ENCODE measurements at regions not wholly inside any gene's neighbourhood (a gene's known extent, or its start where the extent isn't known, plus 50 kb on each side); places are given as distances from the start of the nearest gene placed in this dataset.
"Not testable (repeated sequence)": the region's sequence is repeated elsewhere in the genome, so short reads cannot be mapped to it uniquely, and the experiment has no call there.

GRCh38 chr1:219075121-219075879 is 98.4 kb upstream of the LYPLAL1 start:
- DNase-seq (ENCODE audit: low spot score) (no peak), FAIRE-seq (no peak)

DNA sequence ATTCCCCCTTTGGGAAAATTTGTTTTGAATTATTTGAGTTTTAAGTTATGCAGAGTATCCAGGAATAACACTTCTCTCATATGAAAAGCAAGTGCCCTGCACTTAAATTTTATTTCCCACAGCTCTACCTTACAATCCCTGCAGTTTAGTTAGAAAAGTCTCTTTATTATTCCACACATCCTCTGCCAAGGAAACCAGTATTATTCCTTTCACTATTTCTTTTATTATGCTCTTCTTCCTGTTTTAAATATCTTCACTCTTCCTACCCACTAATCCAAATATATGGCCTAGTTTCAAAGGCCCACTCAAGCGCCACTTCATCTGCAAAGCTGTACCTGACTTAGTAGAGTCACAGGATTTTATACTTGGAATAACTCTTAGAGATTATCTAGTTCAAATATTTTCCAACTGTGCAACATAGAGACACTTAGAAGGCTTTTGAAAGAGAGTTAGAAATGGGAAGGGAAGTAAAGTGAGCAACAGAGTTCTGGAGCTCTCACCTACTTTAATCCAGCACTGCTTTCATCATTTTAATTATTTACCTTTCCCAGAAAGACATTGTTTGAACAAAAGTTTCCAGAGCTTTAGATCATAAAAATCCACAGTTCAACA is 97.2 kb upstream of the LYPLAL1 start:
- no peak for FAIRE-seq
- DNase-seq (ENCODE audit: low spot score), result no peak

- FAIRE-seq, result not testable (repeated sequence)
These were observed 95.9 kb upstream of the LYPLAL1 start for GRCh38 chr1:219077767-219078166.

GRCh38 chr1:219081943-219082925 is 91.4 kb upstream of the LYPLAL1 start:
- no peak for DNase-seq (ENCODE audit: low spot score)
- no peak for FAIRE-seq

More at GRCh38 chr1:219077767-219078166, 95.9 kb upstream of the LYPLAL1 start:
- DNase-seq (ENCODE audit: low spot score), result not testable (repeated sequence)

DNA sequence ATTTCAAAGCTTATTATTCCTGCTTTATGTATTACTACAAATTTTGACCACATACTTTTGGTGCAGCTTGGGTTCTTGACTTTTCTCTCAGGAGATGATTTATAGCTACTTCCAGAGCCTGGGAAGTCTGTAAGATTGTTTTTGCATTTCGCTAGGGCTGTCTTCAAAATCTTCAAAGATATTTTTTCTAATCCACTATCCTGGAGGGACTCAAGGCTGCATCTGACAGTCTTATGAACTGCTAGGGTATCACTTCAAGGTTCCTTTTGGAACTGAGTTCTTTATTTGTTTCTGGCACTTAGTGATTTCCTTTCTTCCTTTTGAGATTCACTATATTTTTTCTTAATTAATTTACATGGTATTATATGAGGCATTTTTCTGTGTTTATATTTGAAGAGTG is 90.0 kb upstream of the LYPLAL1 start:
- FAIRE-seq, result no peak
- DNase-seq (ENCODE audit: low spot score), result no peak

DNA sequence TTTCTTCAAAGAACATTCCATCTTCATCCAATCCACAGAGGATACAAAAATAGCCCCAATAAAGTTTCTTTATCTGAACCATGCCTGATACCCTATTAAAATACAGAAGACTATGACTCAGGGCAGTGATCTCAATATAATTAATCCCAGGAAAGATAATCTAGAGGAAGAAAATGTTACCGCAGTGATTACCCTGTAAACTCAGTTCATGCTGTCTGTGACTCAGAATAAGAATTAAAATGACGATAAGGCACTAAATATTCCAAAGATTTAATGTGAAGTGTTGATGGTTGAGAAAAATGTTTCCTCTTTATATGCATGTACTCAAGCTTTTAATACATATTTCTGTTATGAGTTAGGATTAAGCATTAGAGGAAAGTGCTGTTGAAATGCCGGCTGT is 88.6 kb upstream of the LYPLAL1 start:
- DNase-seq (ENCODE audit: low spot score) (no peak), FAIRE-seq (no peak)

DNA sequence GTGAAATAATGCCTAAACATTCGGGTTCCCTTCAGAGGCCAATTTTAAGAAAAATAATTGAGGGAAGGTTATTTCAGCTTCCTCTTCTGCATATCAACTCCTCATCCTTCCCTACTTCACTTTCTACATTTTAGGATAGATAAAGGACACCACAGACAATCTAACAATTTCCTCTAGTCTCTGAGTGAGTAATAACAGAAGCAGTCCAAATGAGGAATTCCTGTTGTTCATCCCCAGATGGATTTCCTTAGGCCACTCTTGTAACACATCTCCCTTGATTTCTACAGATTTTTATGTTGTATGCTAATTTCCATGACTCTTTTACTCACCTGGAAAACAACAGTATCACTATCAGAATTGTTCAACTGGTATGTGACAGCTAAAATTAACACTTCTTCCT is 87.7 kb upstream of the LYPLAL1 start:
- FAIRE-seq, result no peak
- DNase-seq (ENCODE audit: low spot score), result peak; percentile 15

GRCh38 chr1:219086956-219087469 is 86.7 kb upstream of the LYPLAL1 start:
- FAIRE-seq, result no peak
- DNase-seq (ENCODE audit: low spot score), result no peak

GRCh38 chr1:219088778-219089557 is 84.7 kb upstream of the LYPLAL1 start:
- DNase-seq (ENCODE audit: low spot score) (peak; percentile 95), FAIRE-seq (peak; percentile 88)

GRCh38 chr1:219090607-219091006 is 83.1 kb upstream of the LYPLAL1 start:
- DNase-seq (ENCODE audit: low spot score), result no peak
- FAIRE-seq, result no peak

DNA sequence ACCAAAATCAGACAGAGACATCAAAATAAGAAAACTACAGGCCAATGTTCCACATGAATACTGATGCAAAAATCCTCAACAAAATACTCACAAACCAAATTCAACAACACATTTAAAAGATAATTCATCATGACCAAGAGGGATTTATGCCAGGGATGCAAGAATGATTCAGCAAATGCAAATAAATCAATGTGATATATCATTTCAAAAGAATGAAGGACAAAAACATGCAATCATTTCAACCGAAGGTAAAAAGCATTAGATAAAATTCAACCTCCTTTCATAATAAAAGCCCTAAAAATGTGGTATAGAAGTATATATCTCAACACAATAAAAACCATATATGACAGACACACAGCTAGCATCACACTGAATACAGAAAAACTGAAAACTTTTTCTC is 81.5 kb upstream of the LYPLAL1 start:
- FAIRE-seq, result no peak
- peak; percentile 37 for DNase-seq (ENCODE audit: low spot score)

GRCh38 chr1:219099307-219099706 is 74.4 kb upstream of the LYPLAL1 start:
- no peak for DNase-seq (ENCODE audit: low spot score)
- FAIRE-seq, result no peak

- DNase-seq (ENCODE audit: low spot score) (no peak), FAIRE-seq (no peak)
These were observed 73.6 kb upstream of the LYPLAL1 start for GRCh38 chr1:219100059-219100458.

- peak; percentile 42 for FAIRE-seq
- DNase-seq (ENCODE audit: low spot score), result not testable (repeated sequence)
These were observed 71.2 kb upstream of the LYPLAL1 start for GRCh38 chr1:219102466-219102865.

DNA sequence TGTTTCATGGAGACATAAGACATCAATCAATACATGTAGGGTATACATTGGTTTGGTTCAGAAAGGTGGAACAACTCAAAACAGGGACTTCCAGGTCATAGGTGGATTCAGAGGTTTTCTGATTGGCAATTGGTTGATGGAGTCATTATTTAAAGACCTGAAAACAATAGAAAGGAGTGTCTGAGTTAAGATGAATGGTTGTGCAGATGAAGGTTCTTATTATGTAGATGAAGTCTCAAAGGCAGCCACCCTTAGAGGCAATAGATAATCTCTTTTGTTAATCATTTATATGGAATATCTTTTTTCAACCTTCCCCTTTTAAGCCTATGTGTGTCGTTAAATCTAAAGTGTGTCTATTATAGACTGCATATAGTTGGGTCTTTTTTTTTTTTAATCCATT is 67.8 kb upstream of the LYPLAL1 start:
- DNase-seq (ENCODE audit: low spot score) (no peak), FAIRE-seq (no peak)

DNA sequence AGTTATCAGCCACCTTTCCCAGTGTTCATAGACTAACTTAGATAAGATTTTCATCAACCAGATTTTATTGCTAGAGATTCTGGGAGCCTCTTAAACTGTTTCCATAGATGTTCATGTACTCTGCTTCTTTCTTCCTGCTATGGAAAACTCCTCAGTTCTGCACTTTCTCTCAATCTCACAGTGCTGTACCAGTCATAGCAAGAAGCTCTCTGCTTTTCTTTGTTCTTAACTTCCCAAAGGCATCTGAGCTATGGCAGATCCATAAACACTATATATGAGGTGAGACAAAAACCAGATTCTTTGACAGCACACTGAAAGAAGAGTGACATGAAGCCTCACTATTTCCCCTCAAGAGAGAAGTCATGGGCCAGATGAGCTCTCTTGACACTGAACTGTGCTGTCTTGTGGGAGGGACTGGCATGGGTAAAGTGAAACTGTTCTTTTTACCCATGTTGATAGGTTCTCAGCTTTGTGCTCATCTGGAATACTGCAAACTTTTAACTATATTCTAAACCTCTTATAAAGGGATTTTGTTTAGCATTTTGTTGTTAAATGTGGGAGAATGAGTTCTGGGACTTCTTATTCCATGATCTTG is 64.2 kb upstream of the LYPLAL1 start:
- no peak for FAIRE-seq
- DNase-seq (ENCODE audit: low spot score), result no peak

DNA sequence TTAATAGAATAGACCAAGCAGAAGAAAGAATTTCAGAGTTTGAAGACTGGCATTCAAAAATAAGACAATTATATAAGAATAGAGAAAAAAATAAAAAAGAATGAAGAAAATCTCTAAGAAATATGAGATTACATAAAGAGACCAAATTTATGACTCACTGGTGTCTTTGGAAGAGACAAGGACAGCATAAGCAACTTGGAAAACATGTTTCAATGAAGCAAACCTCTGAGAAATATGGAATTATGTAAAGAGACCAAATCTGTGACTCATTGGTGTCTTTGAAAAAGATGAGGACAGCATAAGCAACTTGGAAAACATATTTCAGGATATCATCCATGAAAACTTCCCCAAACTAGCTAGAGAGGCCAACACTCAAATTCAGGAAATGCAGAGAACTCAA is 60.4 kb upstream of the LYPLAL1 start:
- no peak for FAIRE-seq
- no peak for DNase-seq (ENCODE audit: low spot score)

GRCh38 chr1:219114014-219114413 is 59.7 kb upstream of the LYPLAL1 start:
- FAIRE-seq, result no peak
- DNase-seq (ENCODE audit: low spot score), result no peak

DNA sequence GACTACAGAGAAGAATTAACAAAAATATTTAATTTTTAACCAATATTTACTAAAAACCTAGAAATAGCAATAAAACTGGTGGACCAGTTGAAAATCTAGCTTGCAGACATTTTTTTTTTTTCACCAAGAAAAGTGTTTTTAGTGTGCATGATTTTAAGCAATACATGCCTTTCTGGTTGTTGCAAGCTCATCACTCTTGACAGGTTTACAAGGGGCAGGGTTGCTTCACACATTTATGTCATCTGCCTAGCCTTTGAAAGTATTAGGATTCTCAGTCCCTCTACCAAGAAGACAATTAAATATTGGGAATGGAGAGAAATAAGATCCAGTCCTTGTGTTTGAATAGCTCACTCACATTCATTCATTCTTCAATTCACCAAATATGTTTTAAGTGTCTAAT is 53.8 kb upstream of the LYPLAL1 start:
- no peak for FAIRE-seq
- no peak for DNase-seq (ENCODE audit: low spot score)
